NCI-H1694 (cell line): ENCODE measurements at regions not wholly inside any gene's neighbourhood (a gene's known extent, or its start where the extent isn't known, plus 50 kb on each side); places are given as distances from the start of the nearest gene placed in this dataset.

ENCODE experiments used
- DNase-seq: peaks from one replicate; lab custom pipeline; 2025; lab: John Stamatoyannopoulos, UW

DNA sequence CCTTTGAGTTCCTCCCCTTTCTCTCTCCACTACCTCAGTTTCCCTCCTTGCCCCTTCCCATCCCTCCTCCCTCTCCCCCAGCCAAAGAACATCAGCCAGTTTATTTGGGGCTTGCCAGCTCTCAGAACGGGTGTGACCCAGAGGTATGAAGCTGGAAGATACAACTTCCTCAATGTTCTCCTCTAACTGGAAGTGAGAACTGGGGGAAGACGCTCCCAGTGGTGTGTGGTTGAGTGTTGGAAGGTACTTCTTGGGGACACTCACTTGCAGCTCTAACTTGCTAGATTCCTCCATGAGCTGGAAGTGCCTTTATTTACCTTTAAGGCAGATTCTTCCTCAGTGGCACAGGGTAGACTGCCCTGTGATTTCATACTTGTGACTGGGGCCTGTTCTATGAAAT, 110.5 kb upstream of the HABP2 start:
- DNase-seq = no peak

DNA sequence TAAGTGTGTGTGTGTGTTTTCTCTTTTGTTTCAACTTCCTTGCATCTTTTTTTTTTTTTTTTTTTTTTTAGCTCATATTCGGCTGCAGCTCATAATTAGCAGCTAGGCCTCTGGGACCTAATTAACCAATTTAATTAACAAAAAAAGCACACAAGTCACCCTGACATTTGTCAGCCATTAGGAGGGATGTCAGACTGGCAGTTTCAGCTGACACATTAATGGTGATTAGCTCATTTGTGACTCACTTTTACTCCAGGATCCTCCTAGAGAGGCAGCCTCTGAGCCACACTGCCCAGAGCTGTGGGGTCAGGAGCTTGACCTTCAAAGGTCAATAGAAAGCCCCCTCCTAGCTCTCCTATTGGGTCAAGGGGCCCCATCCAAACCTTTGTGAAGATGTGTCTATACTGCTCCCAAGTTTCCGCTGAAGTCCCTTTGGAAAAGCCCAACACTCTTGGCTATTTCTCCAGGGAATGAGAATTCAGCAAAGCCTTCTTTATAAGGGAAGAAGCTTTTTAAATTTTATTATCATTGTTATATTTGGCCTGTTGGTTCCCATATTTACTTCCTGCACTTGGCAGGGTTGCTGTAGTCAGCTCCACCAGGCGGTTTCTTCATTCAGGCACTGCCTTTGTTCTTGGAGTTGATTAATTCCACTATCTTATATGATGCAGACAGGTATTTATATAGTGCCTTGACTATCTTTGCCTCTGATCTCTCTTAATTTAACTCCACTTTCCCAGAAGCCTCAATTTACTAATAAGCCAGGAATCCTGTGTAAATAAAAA, 109.5 kb upstream of the HABP2 start:
- no peak for DNase-seq

DNA sequence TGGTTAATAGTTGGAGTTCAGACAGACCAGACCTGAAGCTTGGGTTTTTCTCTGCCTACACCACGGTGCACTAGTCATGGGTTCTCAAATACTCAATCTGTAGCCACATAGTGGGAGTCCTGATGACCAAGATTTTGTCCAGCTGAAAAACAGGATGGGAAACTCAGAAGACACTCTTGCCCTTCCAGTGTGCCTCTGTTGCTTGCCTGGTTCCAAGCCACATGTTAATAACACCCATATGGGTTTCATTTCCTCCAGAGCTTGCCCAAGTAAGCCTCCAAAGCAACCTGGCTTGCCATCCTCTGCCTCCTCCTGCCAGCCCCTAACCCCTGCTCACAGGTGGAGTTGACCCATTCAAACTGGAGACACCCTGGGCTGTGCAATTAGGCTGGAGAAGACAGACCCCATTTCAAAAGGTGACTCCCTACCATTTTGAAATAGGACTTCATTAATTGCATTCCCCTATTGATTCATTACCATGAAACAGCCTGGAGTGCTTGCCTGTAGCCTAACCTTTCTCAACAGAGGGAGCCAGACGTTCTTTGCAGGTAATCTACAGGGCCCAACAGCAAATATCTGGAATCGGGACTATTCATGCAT, 108.0 kb upstream of the HABP2 start:
- no peak for DNase-seq

DNA sequence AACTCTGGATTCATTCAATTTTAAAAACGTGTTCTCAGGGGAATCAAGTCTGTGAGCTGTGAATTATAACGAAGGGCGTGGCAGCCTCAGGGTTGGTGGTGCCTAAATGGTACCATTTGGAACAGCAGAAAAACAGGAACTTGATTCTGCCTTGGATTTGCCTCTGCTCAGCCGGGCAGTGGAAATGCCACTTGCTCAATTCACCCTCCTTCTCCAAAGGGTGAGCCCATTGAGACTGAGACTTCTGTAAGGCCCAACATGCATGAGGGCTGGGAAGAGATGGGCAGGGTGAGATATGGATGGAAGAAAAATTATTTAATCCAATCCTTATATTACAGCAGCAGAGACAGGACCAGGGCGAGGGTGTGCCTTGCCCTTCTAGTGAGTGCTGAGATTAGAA, 107.1 kb upstream of the HABP2 start:
- no peak for DNase-seq

DNA sequence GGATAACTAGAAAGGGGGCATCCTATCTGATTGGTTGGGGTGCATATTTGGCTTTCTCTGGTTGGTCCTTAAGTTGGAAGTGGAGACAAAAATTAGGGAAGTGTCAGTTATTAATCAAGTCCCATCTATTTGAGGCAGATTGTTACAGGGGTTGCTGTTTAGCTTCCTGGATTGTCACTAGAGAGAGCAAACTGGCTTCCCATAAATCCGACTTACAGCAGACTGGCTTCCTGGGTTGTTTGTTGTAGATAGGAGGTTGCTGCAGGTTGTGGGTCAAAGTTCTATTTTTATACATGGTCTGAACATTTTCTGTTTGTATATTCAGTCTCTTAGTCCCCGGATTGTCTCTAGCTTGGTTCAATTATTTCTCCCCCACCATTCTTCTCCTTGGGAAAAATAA, 106.1 kb upstream of the HABP2 start:
- no peak for DNase-seq

DNA sequence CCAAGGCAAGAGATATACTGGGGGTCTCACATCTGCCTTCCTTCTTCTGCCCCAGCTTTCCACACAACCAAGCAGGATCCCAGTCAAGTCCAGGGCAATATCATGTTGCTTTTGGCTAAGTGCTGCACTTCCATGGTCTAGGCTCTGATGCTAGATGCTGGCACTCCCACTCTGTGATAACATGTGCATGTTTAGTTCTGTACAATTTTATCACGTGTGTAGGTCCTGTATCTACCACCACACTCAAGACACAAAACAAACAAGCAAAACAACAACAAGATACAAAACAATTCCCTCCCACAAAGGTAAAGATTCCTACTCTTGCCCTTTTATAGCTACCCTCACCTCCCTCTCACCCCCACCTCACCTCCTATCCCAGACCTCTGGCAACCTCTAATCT, 105.6 kb upstream of the HABP2 start:
- DNase-seq = no peak

DNA sequence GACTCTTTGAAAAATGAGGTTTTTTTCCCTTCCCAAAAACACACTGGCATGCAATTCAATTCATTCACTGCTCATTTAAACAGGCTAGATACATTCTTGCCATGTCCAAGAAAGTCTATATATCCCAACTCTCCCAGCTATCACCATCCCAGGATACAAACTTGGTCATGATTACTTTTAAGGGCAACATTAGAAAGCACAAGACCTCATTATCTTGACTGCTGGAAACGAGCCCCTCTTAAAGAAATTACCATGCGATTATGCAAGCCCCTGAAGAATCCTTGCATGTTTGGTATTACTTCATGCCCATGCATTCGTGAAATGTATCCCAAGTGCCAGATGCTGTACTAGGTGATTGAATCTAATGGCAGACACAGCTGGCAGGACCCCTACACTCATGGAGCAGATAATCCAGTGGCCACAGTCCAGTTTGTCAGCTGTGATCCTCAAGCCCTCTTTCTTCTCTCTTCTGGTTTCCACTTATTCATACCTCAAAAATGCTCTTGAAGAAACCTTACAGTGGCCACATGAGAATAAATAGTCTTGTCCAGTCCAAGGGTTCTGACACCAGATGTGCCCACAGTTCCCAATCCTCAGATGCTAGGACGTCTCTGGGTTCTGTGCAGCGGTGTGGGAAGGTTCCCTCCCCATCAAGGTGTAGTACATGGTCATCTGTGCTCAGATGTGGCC, 103.7 kb upstream of the HABP2 start:
- DNase-seq = no peak

DNA sequence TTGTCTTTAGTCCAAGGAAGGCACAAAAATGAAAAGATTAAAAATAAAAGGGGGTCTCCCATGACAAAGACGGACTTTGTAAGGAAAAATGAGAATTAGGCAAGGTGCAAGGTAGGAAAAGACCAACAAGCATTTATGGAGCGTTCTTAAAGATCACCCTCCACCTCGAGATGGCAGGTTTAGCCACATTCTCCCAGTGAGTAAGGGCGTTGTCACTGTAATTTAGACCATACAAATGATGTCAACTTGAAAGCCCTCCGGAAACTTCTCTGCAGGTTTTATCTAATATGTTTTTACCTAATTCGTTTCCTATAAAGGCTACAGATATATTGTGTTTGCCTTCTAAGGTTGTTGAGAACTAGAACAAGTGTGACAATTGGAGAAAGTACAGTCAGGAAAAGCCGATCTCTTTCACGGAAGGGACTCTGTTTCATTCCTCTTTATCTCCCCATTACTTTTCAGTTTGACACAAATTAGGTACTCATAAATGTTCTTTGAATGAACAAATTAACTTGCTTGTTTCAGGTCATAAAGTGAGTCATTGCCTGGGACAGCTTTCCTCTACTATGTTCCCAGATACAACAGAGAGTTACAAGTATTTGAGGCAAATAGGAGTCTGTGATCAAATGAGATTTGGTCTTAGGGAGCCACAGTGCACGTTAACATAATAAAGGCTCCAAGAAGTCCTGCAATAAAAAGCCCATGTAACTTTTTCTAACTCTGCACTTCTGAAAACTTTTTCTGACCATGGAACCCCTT, 102.6 kb upstream of the HABP2 start:
- no peak for DNase-seq

DNA sequence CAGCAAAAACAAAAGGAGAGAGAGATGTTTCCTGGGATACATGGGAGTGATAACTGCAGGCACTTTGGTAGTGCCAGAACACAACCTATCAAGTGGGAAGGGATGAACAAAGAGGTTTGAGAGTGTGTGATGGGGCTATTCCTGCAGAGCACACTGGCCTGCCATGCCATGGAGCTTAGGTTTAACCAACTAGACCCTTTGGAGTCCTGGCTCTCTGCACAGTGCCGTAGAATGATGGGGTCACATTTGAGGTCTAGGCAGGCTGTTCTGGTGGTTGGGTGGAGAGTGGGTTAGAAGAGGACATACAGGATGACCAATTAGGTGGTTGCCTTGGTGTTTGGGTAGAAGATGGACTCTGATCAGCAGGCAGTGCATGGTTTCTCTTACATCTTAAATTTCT, 101.9 kb upstream of the HABP2 start:
- no peak for DNase-seq

DNA sequence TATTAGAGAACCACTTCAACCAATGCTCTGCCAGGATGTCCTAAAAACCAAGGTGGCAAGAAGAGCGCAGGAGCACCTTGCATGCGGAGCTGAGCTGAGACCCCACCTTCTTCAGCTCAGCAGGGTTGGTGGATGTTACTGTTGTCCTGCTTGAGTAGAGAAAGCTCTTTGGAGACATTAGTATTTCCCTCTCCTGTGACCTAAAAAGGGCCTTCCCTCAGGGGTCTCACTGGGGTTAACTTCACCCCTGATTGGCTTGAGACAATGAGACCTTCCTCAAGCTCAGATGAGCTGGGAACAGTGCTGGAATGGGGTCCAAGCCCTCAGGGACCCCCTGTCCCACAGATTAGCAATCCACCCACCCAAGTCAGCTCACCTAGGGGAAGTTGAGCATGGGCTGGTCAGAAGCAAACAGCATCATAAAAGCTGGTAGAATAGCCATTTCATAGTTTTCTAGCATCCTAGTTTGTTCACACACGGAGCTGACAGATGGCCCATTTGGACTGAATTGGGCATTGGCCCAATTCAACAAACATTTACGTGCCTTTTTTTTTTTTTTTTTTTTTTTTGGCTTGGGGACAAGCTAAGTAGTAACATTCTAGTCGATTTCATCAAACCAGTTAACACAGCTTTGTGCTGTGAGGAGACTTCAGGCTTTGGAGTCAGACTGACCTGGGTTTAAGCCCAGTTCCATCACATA, 100.6 kb upstream of the HABP2 start:
- DNase-seq = peak; percentile 12

DNA sequence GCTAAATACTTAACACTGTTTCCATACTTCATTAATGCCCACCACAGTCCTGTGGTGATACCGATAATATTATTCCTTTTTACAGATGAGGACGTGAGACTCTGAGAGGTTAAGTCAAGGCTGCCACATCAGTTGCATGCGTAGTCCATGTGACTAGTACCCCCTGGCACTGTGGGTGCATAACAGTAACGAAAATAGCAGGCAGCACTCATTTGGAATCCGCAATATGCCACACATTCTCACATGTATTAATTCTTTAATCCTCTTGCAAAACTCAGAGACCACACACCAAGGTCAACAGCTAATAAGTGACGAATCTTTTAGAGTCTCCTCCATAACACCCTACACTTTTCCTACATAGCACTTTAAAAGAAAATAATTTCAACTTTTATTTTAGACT, 99.5 kb upstream of the HABP2 start:
- no peak for DNase-seq

DNA sequence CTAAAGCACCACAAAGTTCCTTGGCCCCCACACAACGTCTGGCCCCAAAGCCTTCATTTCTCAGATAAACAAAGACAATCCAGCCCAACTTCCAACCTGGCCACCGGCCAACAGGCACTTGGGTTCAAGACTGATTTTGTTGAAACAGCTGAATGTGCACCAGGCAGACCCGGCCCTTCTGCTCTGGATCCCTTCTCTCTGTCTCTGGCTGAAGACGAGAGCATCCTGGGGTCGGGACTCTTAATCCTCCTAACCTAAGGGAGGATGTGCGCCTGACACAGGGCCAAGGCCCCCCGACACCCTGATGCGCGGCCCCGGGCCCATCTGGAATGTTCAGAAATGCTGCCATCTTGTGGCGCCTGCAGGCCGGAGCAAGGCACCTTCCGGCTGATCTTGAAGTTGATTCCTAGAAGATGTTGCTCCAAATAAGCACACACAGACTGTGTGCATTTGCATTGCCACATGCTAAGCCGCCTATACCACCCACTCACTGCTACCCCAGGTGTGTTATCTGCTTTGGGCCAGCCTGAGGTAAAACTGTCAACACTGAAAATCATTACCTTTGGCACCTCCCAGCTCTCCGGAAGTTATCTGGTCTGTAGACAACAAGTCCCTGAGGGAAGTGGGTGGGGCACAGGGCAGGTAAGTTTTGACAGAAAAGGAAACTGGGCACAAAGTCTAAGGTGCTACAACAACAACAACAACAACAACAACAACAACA, 98.4 kb upstream of the HABP2 start:
- no peak for DNase-seq

DNA sequence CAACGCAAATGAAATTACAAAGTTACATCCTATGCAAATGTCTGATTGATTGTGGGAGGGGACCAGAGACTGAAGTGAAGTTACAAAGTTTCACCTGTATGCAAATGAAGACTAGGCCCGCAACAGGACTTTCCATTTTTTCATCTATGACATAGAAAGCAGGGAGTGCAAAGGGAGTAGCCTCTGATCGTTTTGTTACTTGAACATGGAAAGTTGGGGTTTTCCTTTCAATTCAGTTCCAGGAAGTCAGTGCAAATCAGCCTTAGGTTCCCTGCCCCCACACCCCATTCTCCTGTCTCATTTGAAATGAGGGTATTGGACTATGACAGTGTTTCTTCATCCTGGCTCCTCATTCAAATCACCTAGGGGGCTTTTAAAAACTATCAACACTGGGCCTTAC, 96.9 kb upstream of the HABP2 start:
- no peak for DNase-seq

DNA sequence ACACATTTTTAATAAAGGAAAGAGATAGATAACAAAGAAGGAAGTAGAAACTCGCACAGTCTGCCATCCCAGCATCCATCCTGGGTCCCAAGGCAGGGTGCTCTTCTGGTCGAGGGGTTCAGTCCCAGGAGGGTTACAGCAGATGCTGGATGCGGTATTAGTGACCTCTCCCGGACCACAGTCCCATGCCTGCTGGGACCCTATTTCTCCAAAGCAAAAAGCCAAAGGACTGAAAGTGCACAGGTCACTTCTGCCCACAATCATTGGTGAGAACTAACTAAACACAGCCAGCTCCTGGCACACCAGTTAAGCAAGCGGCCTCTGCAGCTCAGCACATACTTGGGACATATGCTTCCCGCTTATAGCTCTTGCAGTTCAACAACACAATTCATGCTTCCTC, 96.1 kb upstream of the HABP2 start:
- no peak for DNase-seq

DNA sequence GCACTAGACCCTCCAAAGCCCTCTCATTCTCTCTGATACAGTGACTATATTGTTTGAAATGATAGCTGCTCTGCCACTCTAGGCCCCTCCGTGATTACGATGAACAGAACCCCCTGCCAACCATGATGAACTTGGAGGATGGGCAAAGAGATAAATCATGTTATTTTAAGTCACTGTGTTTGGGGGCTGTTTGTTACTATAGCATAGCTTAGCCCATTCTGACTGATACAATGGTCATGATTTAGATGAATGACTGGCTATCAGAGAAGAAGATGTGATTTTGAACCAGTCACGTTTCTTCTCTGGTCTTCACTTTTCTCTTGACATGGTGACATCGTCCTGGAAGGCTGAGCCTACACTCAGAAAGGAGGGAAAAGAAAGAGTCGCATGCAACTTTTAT, 95.4 kb upstream of the HABP2 start:
- no peak for DNase-seq

DNA sequence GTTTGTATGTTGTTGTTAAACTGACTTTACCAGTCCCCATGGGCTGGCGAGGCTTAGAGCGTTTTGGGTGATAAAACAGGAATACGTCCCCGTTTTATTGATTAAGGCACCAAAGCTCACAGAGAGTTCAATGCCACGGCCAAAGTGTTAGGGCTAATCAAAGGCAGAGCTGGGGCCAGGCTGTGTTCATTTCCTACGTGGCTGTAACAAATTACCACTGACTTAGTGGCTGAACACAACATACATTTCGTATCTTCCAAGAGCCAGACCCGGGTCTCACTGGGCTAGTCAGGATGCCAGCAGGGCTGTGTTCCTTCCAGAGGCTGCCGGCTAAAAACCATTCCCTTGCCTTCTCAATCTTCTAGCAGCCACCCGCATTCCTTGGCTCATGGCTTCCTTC, 94.4 kb upstream of the HABP2 start:
- DNase-seq = no peak

DNA sequence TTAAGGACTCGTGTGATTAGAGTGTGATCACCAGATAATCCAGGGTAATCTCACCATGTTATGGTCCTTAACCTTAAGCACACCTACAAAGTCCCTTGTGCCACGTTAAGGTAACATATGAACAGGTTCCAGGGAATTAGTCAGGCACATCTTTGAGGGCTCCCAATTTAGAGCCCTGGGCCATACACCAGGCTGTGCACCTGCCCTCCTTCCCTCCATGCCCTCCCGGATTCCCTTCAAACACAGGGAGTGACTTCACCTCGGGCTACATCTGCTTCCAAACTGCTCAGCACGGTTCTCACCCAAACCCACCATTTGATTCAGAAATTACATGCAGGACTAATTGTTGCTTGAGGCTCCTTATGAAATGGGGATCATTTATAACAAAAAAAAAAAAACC, 93.9 kb upstream of the HABP2 start:
- no peak for DNase-seq

DNA sequence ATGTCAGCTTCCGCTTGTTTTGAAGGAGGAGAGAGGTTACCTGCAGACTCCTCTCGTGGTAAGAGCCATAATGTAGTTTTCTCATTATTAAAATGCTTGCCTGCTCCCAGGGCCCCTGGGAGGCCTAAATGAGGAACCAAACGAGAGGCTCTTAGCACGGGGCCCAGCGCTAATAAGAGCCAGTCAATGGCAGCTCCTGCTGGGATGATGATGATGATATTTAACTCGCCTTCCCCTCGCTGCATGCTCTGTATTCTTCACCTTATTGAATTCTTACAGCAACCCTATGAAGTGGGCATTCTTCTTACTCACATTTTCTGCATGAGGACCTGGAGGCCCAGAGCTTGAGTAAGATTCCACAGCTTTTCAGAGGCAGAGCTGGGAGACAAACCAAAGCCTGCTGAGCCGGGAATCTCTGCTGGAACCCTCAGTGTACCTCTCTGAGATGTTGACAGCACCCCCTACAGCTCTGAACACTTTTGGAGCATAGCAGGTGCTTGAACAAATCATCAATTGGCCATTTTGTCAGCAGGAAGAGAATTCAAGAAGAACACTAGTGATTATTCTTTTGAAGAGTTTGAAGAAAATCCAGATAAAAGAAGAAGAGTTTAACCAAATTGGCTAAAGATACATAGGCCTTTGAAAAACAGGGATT, 93.1 kb upstream of the HABP2 start:
- no peak for DNase-seq

DNA sequence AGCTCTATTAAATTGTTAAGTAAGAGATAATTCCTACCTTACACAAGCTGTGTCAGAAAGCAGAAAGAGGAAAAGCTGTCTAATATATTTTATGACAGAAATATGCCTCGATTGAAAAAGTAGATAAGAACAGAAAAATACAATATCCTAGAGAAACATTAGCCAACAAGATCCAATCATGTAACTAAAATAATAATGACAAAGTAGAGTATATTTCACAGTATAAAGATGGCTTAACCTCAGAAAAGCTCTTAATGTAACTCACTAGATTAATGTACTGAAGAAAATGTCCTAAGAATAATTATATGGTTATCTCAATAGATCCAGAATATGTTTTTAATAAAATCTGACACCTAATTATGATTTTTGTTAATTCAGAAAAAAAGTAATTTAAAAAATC, 89.8 kb upstream of the HABP2 start:
- no peak for DNase-seq

DNA sequence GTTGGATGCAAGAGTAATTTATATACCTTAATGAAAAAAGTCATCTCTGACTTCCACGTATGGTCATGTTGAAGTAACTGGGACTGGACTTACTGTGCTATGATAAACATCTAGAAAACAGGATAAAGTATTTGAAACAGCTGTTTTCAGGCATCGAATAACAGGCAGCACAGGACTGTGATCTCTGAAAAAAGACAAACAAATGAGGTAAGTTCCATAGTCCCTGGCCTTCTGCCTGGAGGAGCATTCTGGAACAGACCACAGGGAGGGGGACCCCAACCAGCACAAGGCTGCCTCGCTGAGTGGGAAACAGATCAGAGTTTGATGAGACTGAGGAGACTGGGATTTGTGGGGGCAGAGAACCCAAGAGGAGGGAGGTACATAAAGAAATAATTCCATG, 89.1 kb upstream of the HABP2 start:
- DNase-seq = no peak

DNA sequence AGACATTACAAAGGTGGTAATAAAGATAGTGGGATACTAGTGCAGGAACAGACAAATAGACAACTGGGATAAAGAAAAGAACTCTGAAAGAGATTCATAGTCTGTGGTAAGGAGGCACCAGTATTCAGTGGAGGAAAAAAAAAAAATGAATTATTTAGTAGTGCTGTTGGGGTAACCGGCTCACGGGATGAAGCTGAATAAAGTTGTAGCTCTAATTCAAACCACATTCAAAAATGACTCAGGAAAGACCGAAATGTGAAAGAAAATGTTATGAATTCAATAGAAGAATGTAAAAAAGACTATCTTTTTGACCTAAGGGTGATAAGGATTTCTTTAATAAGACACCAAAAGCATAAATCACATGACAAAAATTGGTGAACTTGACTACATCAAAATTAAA, 83.1 kb upstream of the HABP2 start:
- no peak for DNase-seq
